ENCODE measurements at regions not wholly inside any gene's neighbourhood (a gene's known extent, or its start where the extent isn't known, plus 50 kb on each side); places are given as distances from the start of the nearest gene placed in this dataset.
"Not testable (repeated sequence)": the region's sequence is repeated elsewhere in the genome, so short reads cannot be mapped to it uniquely, and the experiment has no call there.

DNA sequence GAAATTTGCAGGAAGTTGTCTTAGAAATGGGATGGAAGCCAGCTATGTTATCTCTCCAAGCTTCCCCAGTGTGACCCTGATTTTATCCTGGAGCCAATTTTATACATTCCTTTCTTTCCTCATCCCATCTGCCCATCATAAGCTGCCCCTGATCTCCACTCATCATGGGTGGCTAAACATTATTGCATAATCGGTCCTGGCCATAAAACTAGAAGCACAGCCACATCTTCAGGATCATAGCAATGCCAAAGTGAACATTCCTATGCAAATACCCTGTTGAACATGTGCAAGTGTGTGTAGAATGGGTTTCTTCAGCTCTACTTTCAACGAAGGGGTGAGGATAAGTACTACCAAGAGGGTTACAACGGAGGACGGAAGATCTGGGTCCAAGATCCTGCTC lies 50.6 kb upstream of the COG2 start:
- DNase-seq: no peak

GRCh38 chr1:230589951-230590350 lies 52.3 kb upstream of the COG2 start:
- DNase-seq: no peak

- DNase-seq: no peak
Measured at GRCh38 chr1:230588323-230588746, 53.9 kb upstream of the COG2 start.

DNA sequence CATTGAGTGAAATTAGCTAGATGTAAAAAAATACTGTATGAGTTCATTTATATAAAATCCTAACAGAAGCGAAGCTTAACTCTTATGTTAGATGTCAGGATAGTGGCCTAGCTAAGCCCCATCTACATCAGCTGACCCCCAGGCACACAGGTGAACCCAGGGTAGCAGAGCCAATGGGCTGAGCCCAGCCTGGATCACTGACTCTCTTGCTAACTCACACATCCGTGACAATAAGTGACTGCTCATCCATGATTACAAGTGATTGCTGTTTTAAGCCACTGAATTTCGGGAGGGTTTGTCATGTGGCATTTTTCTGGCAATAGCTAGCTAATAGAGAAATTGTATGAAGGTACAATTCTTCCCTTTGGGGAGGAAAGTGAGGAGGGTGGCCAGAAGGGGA lies 55.2 kb upstream of the COG2 start:
- no peak for DNase-seq

DNA sequence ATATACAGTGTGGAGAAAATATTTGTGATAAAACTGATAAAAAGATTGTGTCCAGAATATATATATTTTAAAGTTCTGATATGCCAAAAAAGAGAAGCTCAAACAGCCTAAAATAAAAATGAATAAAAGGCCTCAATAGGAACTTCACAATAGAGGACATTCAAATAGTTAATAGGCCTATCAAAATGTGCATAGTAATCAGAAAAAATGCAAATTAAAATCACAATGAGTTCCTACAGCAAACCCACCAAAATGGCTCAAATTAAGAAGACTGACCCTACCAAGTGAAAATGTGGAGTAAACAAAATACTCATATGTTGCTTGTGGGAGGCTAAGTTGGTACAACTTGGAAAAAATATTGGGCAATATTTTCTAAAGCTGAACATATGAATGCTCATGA lies 57.6 kb upstream of the COG2 start:
- DNase-seq: no peak

DNA sequence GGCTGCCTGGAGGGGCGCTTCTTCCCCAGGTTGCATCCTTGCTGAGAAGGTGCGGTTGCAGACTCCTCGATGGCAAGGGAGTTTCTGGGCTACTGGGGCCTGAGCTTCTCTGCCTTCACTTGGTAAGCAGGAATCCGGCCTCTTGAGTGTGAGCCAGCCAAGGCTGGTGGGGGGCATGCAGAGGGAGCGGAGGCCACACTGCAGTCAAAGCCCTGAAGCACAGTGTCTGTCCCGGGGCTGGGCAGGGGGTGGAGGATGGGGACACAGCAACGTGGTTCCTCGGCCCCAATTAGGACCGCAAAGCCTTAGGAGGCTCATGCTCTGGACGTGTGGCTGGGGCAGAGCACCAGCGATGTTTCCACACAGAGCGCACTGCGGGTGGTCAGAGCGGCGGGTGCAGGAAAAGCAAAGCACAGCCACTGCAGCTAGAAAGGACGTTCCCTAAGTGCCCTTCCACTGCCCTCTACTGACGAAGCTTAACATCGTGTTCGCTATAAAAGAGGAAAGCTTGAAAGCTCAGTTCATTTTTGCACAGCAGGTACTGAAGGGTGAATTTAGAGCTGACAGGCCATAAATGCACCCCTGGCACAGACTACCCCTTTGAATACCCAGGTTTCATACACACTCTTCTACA lies 60.7 kb upstream of the COG2 start:
- peak; percentile 53 to 57 for DNase-seq

GRCh38 chr1:230578616-230579015 lies 63.7 kb upstream of the COG2 start:
- no peak for DNase-seq

DNA sequence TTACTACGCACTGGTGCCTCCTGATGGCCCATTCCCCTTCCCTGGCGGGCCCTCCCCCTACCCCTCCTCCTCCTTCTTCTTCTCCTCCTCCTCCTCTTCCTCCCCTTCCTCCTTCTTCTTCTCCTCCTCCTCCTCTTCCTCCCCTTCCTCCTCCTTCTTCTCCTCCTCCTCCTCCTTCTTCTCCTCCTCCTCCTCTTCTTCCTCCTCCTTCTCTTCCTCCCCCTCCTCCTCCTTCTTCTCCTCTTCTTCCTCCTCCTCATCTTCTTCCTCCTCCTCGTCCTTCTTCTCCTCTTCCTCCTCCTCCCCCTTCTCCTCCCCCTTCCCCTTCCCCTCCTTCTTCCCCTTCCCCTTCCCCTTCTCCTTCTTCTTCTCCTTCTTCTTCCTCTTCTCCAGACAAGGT lies 64.7 kb upstream of the COG2 start:
- no peak for DNase-seq

- DNase-seq: no peak
Measured at GRCh38 chr1:230575886-230576500, 66.3 kb upstream of the COG2 start.

GRCh38 chr1:230574502-230574901 lies 67.8 kb upstream of the COG2 start:
- no peak for DNase-seq

DNA sequence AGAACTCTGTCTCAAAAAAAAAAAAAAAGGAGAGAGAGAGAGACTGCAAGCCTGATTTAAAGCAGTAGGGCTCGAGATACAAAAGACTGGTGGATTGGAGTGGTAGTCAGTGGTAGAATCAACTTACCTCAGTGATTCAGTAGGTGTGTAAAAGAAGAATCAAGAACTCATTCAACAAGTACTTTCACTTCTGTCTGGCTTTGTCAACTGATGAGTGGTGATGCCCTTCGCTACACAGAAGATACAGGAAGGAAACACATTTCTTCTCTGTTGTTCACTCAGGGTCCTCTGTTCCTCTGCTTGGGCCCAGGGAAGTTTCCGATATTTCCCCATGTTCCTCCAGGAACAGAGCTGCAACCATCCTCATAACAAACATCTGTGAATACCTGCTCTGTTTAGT lies 68.6 kb upstream of the COG2 start:
- DNase-seq: no peak

DNA sequence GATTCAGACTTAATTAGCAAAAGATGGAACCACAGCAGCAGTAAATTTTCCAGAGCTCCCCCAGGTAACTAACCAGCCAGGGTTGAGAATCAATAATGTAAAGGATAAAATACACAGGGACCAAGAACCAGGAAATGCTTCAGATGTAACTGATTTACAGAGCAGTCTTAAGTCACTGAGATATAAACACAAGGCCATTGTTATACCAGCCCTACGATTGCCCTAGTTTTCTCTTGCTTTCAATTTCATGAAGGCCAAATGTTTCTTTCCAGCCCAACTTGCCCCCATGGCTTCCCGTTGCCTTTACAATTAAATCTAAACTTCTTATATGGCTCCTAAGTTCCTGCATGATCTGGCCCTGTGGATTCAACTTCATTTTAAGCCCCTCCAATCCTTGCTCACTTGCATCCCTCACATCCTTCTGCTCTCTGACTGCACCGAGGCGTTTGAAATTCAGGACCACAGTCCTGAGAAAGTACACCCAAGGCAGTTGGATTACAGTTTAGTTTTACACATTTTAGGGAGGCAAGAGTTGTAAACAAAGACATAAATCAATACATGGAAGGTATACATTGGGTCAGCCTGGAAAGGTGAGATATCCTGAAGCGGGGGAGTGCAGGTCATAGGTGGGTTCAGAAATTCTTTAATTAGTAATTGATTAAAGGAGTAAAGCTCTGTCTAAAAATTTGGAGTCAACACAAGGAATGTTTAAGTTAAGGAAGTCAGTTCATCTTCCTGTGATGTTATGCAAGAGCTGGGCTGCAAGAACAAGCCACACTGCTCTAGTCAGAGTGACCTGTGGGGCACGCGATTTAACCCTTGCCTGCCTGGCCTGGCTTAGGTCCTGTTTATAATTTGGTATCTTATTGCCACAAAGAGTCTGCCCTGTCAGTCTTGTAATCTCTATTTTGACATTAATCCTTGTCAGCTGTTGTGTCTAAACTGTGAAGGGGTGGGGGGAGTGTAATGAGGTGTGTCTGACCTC lies 69.9 kb upstream of the COG2 start:
- DNase-seq: peak; percentile 73 to 74

DNA sequence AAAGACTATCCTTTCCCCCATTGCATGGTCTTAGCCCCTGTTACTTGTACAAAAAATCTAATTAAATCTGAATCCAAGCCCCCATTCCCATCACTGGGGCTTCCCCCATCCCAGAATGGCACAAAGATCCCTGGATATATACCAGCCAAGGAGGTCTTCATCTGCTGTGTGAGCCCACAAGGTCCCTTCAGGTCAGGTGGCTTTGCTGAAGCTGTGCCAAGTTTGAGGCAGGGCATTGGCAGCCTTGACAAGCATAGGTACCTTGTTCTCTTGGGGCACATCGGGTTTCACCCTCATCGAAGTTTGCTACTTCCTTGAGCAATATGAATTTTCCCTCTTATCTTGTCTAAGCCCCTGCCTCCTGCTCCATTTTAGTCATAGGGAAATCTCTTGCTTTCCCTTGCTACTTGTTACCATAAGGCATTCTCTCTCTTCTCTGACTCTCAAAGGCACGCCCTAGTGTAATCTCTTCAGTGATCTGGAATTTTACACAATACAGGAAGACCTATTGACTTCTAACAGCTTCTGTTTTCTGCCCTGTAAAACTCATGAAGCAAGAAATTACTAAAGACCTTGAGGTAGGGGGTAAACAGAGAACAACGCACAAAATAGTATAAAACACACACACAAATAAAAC lies 71.4 kb upstream of the COG2 start:
- peak; percentile 79 to 88 for DNase-seq

GRCh38 chr1:230569201-230569600 lies 73.1 kb upstream of the COG2 start:
- no peak for DNase-seq

DNA sequence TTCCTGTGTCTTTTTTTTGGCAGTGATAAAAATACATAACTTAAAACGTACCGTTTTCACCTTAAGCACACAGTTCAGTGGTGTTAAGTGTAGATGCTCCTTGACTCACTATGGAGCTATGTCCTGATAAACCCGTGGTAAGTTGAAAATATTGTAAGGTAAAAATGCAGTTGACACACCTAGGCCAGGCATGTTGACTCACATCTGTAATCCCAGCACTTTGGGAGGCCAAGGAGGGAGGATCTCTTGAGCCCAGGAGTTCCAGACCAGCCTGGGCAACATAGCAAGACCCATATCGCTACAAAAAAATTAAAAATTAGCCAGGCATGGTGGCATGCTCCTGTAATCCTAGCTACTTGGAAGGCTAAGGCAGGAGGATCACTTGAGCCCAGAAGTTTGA lies 73.6 kb upstream of the COG2 start:
- DNase-seq: no peak

DNA sequence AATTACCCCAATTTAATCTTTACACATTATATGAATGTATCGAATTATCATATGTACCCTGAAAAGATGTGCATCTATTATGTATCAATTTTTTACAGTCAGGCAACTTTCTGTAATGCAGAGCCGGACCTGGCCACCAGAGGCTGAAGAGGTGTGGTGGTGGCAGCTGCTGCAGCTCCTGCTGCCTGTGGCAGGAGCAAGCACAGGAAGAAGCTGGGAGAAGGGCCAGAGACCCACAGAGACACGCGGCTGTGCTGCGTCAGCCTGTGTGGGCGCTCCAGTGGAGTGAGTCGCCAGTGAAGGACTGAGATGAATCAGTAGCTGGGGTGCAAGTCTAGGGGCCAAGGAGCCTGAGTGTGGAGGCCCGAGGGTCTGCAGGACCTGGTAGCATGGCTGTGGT lies 74.3 kb upstream of the COG2 start:
- DNase-seq: no peak

DNA sequence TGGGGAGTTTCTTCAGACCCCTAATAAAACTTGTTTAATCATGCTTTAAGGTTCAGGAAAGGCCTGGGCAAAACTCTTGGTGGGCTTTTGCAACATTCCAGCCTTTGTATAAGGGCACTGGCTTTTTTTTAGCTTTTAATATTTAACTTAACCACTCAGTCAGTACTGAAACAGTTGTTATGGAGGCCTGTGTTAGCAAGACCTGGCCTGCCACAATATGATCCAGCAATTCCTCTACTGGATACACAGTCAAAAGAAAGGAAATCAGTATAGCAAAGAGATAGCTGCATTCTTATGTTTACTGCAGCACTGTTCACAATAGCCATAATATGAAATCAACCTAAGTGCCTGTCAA lies 75.1 kb upstream of the COG2 start:
- no peak for DNase-seq

DNA sequence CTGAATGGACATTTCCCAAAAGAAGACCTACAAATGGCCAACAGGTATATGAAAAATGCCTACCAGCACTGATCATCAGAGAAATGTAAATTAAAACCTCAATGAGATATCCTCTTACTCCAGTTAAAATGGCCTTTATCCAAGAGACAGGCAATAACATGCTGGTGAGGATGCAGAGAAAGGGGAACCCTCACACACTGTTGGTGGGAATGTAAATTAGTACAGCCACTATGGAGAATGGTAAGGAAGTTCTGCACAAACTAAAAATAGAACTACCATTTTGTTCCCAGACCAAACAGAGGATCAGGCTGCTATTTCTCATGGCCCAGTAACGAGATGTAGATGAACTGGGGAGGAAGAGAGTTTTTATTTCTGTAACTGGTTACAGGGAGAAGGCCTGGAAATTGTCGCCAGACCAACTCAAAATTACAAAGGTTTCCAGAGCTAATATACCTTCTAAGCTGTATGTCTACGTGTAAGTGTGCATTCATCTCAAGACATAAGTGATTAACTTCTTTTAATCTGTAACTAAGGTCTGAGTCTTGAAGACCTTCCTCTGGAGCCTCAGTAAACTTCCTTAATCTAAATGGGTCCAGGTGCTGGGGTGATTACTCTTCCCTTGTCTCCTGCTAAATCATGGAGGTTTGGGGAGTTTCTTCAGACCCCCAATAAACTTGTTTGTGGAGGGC lies 75.6 kb upstream of the COG2 start:
- DNase-seq: not testable (repeated sequence)

- DNase-seq: no peak
Measured at GRCh38 chr1:230565141-230565540, 77.1 kb upstream of the COG2 start.

GRCh38 chr1:230563591-230563990 lies 78.7 kb upstream of the COG2 start:
- DNase-seq: no peak

DNA sequence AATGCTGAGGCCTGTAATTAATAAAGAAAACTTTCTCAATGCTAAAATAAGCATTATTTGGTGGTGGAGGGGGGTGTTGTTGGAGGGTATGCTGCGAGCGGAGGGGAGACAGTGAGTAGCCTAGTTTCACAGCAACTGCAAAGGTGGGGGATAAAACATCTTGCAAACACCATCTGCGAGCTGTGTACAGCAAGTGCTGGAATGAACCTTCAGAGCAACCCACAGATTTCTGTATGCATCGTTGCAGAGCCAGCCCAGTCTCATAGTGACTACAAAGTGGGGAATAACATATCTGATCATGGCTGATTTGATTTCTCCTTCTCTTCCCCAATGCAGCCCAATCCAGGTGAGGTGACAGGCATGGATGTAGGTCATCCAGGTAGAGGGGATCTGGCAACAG lies 80.7 kb upstream of the COG2 start:
- no peak for DNase-seq

GRCh38 chr1:230558324-230558723 lies 84.0 kb upstream of the COG2 start:
- DNase-seq: no peak

DNA sequence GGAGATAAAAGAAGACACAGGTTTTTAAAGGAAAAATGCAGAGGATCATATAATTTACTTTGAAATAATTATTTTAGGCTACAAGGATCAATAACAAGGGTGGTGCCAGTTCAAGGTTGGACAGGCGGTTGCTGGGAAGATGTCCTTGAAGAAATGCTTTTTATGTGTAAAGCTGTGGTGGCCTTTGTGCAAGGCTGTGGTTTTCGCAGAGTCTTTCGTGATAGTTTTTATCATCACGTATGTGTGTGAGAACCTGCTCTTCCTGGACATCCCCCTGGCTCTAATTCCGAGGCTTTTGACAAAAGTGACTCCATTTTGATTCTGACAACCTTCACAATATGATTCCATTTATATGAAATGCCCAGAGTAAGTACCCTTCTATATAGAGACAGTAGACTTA lies 85.8 kb upstream of the COG2 start:
- DNase-seq: no peak

Data from AML-193 (cell line).